Skin of body (tissue), 1 donor: ENCODE measurements at regions not wholly inside any gene's neighbourhood (a gene's known extent, or its start where the extent isn't known, plus 50 kb on each side); places are given as distances from the start of the nearest gene placed in this dataset.

Experiments used
- DNase-seq: peaks from one replicate; lab custom pipeline; 2025; lab: John Stamatoyannopoulos, UW

- DNase-seq: peak; percentile 93
Measured at GRCh38 chr11:26777372-26777808, 55.5 kb upstream of the SLC5A12 start.

- DNase-seq: peak; percentile 72
Measured at GRCh38 chr11:26778000-26778757, 56.3 kb upstream of the SLC5A12 start.

DNA sequence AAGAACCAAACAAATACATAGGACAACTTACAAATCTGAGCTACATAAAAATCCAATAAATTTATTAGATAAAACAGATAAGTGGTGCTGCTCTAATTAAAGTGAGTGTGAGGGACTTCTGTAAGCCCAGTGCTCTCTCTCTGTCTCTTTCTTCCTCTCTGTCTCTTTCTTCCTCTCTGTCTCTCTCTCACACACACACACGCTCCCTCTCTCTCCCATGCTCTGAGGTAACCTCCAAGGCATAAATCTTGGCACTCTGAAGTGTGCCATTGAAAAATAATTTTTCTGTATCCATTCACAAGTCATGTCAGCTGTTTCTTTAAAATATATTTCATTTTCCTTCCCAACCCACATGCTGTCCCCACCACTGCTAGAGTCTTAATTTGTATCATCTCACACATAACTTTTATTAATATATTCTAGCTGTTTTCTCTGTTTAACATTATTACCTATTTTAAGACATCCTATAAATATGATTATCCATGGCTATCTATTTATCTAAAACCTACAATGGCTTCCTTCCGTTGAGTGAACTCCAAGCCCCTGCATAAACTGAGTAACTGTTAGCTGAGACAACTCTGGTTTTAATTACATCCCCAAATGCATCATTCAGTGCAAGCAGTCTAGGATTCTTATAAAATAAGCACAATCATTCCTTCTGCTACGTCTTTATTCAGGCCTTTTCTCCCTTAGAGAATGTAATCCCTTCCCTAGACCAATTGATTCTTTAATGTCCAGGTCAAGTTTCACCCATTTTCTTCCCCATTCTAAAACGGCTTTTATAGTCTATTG lies 57.4 kb upstream of the SLC5A12 start:
- DNase-seq: peak; percentile 14

DNA sequence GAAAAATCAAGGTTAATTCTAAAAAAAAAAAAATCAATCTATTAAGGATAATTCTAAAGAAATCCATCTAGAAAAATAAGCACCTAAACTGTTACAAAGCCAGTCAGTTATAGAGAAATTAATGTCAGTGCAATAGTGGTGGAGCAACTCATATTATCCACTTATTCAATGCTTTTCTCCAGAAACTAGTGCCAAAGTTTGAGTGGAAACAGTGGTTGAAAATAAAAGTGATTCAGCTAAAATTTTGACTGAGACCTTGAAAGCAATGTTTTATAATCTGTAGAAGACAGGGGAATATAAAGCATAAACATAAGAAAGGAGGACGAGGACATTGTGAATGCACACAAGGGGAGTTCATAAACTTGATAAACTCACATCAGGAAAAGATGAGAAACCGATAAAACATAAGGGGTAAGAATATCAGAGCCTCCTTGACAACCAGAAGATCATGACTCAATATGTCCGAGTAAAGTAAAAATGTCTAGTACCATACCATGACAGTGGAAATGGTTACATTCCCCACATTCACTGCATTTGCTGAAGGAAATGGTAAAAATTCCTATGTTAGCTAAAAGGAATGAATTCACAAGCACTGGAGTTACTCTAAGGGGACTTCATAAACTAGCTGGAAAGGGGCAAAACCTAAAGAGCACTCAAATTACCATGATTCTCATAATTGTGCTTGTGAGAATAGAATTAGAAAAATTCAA lies 58.7 kb upstream of the SLC5A12 start:
- DNase-seq: peak; percentile 47

GRCh38 chr11:26782220-26782965 lies 60.5 kb upstream of the SLC5A12 start:
- peak; percentile 82 for DNase-seq

DNA sequence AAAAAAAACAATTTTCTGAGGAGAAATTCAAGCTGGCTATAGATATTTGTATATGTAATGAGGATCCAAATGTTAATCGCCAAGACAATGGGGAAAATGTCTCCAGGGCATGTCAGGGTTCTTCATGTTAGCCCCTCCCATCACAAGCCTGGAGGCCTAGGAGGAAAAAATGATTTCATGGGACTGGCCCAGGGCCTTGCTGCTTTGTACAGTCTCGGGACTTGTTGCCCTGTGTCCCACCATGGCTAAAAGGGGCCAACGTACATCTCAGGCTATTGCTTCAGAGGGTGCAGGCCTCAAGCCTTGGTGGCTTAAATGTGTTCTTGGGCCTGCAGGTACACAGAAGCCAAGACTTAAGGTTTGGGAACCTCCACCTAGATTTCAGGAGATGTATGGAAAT lies 62.1 kb upstream of the SLC5A12 start:
- no peak for DNase-seq

DNA sequence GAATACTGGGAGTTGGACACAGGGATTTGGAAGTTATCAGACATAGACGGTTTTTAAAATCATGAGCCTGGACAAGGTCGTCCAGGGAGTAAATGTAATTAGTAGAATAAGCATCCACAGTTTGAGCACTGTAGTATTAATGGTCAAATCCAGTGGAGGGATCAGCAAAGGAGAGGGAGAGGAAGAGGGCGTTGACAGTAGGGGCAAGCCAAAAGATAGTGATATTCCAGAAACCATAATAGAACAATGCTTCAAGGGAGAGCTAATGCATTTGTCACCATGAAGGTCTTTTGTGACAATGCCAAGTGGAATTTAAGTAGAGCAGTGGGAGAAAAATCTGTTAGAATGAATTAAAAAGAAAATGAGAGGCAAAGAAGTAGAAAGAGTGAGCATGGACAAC lies 68.9 kb upstream of the SLC5A12 start:
- no peak for DNase-seq

DNA sequence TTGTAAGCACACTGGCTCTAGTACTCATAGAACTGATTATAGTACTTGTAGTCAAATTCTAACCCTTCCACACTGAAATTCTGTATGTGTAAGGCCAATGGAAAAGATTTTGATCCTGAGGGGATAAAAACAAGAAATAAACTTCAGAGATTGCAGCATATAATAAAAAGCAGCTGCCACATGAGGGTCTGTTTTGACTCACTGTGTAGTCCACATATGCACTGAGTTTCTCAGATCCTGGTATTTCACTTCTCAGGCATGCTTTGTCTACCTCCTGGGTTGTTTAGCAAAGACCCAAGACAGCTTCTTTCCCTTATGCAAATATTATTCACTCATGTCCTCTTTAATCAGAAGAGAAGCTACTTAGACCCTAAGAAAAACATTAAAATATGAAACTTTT lies 71.1 kb upstream of the SLC5A12 start:
- DNase-seq: peak; percentile 83

DNA sequence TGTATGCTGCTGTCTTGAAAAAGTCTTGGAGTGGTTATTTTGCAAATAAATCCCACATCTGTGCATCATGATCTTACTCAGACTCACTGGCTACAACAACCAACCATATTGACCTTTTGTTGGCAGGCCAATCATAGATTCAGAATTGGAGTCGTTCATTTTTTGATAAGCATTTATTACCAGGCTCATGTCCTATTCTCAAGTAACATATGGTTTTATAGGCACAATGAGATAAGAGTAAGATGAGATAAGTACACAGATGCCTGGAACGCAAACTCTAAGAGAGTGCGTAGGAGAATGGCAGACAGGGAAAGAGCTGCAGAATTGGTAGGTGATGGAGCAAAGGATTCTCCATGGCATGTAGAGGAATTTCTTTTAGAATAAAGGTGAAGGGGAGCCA lies 71.6 kb upstream of the SLC5A12 start:
- DNase-seq: peak; percentile 57

DNA sequence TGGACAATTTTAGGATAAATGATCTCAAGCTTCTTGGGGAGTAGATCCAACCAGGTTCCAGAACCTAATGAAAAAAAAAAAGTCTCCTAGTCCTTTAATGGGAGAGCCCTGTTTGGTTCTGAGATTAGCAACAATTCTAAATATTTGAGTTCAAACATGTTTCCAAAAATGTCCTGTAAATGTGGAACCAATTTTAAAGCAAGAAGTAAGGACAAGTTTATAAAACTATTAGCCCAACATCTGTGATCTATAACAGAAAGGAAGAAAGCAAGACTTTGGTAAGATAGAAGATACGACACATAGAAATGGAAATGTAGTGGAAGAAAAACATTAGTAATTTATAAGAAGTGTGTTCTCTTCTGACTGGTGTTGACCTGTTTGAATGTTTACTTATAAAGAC lies 79.7 kb upstream of the SLC5A12 start:
- no peak for DNase-seq

GRCh38 chr11:26805001-26805400 lies 83.1 kb upstream of the SLC5A12 start:
- no peak for DNase-seq

- no peak for DNase-seq
Measured at GRCh38 chr11:26806219-26806618, 84.4 kb upstream of the SLC5A12 start.

DNA sequence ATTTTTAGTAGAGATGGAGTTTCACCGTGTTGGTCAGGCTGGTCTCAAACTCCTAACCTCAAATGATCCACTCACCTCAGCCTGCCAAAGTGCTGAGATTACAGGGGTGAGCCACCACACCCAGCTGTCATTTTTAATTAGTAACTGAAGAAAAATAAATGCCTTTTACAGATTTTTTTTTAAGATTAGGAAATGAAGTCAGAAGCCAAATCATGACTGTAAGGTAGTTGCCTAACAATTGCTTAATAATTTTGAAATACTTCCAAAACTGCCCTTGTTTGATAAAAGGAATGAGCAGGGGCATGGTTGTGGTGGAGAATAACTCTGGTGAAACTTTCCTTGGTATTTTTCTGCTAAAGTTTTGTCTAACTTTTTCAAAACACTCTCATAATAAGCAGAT lies 98.9 kb upstream of the SLC5A12 start:
- DNase-seq: no peak

- DNase-seq: no peak
Measured at GRCh38 chr11:26823963-26824362, 102.1 kb upstream of the SLC5A12 start.

DNA sequence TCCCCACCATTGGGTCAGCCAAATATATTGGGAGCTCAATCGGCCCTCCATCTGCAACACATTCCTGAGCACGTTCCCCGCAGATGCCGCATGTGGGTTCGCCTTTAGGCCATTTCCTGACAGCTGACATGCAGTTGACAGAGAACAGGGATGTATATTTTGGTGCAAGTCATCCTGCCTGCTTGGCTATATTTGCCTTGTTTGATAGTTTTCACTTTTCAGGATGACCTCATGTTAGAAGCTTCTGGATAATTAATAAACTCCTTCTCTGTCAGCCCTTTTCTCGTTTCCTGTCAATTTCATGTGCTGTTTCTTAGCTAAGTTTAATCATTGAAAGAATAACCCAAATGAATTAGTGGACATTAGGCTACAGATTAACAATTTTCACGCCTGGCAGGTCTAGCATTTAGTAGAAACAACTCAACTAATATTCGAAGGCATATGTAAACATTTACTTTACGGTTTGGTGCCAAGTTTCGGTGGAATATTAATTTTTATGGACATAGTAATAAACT lies 105.8 kb upstream of the SLC5A12 start:
- peak; percentile 41 for DNase-seq

DNA sequence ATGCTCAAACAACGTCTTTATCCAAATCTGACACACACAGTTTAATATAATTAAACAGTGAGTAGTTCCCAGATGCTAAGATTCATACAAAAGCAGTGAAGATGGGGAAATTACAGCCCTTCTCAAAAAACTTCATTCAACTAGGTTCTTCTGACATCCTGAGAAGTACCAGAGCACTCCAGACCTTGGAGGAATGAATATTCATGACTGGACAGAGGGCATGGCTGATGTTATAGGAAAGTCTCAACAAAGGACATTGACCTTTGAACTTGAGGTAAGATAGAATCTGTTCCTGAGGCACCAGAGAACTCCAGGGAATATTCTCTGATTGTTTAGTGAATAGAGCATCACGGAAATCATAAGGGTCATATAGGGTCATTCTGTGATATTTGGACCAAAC lies 106.4 kb upstream of the SLC5A12 start:
- DNase-seq: no peak

GRCh38 chr11:26830218-26830617 lies 108.4 kb upstream of the SLC5A12 start:
- no peak for DNase-seq

GRCh38 chr11:26830757-26831156 lies 108.9 kb upstream of the SLC5A12 start:
- no peak for DNase-seq

DNA sequence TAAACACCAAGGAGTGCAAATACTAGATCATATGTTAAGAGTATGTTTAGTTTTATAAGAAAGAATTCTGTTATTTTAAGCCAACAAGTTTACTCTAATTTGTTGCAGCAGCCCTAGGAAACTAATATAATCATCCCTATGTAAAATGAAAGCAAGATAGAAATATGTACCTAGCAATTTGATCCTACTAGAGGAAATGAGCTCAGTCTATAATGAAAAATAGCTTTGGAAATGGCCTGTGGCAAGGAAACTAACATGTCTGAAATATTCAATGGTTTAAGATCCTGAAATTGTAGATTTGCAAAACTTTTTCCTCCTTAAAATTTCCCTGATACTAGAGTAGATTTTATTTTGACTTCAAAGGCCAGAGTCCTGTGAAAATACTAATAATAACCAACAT lies 112.7 kb upstream of the SLC5A12 start:
- no peak for DNase-seq

DNA sequence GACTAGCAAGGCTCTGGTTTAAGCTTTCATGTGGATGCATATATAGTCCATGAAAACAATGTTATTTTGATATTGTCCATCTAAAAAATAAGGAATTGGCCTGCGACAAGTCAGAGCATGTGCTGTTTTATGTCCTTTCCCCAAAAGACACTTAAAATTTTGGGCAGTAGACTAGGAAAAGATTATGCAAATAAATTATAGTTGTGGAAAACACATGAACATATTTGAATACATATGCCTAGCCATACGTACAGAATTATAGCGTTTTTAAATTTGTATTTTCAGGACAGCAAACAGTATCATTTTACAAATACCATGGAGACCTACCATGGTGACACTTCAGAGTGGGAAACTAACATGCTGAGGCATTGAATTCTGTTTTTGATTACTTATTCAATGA lies 113.8 kb upstream of the SLC5A12 start:
- DNase-seq: peak; percentile 88

DNA sequence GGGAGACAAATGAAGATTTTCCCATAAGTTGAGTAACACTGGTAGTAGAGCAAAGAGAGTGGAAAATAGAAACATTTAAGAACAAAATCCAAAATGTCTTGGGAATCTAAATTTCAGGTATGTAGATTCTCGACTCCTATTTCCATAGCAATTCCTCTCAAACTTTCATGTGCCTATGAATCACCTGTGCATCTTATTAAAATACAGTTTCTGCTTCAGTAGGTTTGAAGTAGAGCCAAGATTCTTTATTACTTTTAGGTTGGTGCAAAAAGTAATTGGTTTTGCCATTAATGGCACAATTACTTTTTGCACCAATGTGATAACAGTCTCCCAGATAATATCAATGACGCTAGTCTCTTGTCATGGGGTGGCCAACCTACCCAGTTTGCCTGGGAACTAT lies 115.3 kb upstream of the SLC5A12 start:
- no peak for DNase-seq
